ENCODE measurements at regions not wholly inside any gene's neighbourhood (a gene's known extent, or its start where the extent isn't known, plus 50 kb on each side); places are given as distances from the start of the nearest gene placed in this dataset.

DNA sequence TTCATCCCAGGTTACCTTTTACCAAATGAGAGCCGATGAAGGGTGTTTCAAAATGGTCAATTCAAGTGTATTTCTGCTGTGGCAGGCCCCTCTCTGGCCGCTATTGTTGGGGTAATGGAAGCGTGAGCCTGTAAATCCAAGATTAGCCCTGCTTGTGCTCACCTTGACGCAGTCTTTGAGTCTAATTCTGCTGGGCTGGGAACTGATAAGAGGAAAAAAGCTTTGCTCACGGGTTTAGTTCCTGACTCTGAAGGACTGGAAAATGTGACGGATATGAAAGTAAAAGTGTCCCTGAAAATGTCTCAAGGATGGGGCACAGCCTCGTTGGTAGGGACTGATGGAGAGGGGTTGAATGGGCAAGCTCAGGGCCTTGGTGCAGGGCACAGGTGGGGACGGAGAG is 125.9 kb upstream of the GALNT2 start:
- no peak overlapping the region for H3K4me3 ChIP-seq (replicated peaks; ENCODE audit: low read depth, low read length)
- no peak for DNase-seq (ENCODE audit: low read depth)
- TF ChIP-seq, protein P1, sequence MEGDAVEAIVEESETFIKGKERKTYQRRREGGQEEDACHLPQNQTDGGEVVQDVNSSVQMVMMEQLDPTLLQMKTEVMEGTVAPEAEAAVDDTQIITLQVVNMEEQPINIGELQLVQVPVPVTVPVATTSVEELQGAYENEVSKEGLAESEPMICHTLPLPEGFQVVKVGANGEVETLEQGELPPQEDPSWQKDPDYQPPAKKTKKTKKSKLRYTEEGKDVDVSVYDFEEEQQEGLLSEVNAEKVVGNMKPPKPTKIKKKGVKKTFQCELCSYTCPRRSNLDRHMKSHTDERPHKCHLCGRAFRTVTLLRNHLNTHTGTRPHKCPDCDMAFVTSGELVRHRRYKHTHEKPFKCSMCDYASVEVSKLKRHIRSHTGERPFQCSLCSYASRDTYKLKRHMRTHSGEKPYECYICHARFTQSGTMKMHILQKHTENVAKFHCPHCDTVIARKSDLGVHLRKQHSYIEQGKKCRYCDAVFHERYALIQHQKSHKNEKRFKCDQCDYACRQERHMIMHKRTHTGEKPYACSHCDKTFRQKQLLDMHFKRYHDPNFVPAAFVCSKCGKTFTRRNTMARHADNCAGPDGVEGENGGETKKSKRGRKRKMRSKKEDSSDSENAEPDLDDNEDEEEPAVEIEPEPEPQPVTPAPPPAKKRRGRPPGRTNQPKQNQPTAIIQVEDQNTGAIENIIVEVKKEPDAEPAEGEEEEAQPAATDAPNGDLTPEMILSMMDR (IDR thresholded peaks at IDR 0.05; ENCODE audit: low read length, missing control alignments): no peak

DNA sequence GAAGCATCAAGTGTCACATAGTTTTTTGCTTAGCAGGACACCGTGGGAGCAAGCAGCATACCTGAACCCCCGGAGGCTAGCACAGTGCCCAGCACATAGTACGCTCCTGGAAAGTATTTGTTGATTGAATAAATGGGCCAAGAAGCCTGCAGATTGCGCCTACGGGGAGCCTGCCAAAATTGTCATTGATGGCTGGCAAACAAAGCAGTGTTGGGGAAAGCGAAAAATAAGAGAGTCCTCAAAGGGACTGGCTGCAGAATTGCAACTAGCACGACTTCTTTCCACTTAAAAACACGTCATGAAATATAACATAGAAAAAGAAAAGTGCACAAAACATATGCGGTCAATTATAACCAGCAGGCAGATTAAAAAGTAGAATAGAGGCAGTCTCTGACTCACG is 125.2 kb upstream of the GALNT2 start:
- DNase-seq (ENCODE audit: low read depth): no peak
- TF ChIP-seq, protein P1 (IDR thresholded peaks at IDR 0.05; ENCODE audit: low read length, missing control alignments): no peak
- H3K4me3 ChIP-seq (replicated peaks; ENCODE audit: low read depth, low read length): no peak overlapping the region

DNA sequence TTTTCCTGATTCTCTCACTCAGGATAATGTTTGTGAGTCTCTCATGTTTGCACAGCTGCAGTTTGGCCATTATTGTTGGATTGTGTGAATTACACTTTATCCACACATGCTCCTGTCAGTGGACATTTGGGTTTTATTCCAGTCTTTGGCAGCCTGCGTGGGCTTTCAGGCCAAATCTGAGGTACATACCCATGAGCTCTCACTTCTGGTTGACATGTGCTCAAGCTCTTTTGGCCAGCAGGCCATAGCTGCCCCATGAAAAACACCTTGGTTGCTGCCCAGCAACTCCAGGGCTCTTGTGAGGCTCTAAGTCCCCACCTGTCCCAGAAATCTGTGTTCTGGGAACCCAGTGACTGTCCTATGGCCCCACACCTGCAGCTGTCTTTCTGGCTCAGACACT is 124.5 kb upstream of the GALNT2 start:
- no peak for DNase-seq (ENCODE audit: low read depth)
- no peak overlapping the region for H3K4me3 ChIP-seq (replicated peaks; ENCODE audit: low read depth, low read length)
- TF ChIP-seq, protein P1 (IDR thresholded peaks at IDR 0.05; ENCODE audit: low read length, missing control alignments): no peak

DNA sequence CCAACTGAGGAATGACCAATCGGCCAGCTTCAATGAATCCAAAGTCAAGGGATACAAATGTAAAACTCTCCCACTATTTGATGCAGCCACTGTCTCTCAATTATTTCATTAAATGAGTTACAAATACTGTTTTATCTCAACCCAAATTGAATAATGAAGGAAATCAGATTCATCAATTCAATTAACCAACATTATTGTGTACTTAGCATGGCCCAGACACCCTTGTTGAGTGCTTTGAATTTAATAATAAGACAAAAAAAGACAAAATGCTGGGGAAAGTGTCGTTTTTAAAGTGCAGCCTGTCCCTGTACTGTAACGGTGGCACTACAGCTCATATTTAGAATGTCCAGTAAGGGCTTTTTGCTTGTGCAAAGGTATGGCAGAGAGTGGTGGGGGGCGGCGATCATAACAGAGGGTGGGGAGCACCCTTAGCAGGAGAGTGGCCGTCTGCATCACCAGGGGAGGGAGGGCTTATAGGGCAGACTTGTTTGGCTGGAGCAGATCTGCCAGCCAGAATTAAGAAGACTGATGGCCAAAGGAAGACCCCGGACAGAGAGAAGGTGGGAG is 123.8 kb upstream of the GALNT2 start:
- no peak overlapping the region for H3K4me3 ChIP-seq (replicated peaks; ENCODE audit: low read depth, low read length)
- DNase-seq (ENCODE audit: low read depth): no peak
- TF ChIP-seq, protein P1 (IDR thresholded peaks at IDR 0.05; ENCODE audit: low read length, missing control alignments): no peak

DNA sequence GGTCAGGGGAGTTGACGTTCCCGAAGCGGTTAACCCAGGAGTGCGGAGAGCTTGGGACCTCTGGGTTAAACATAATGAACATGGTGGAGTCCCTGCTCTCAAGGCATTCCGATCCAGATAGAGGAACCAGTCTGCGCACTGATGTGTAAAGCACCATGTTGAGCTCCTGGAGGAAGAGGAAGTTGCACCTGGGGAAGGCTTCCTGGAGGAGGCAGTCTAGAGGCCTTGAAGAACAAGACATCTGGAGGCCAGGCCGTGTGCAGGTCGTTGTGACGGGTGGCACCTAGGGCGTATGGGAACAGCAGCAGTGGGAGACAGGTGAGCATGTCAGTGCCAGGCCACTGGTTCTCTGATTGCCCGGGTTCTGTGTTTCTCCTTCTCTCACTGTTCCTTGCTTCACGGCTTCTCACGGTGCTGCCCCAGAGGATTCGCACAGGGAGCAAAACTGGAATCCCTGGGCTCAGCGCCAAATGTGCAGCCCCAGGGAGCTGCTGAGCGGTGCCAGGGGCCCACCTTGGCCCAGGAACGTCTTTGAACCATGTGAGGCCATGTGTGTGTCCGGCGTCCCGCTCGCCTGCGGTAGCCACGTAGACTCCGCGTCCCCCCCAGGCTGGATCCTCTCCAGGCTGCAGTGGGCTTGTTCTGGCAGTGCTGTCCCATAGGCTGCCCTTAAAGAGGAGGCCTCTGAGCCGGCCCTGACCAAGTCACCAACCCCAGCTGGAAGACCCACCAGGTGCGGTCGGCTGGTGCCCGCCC is 122.9 kb upstream of the GALNT2 start:
- TF ChIP-seq, protein P1 (IDR thresholded peaks at IDR 0.05; ENCODE audit: low read length, missing control alignments): no peak
- DNase-seq (ENCODE audit: low read depth): no peak
- H3K4me3 ChIP-seq (replicated peaks; ENCODE audit: low read depth, low read length): no peak overlapping the region

DNA sequence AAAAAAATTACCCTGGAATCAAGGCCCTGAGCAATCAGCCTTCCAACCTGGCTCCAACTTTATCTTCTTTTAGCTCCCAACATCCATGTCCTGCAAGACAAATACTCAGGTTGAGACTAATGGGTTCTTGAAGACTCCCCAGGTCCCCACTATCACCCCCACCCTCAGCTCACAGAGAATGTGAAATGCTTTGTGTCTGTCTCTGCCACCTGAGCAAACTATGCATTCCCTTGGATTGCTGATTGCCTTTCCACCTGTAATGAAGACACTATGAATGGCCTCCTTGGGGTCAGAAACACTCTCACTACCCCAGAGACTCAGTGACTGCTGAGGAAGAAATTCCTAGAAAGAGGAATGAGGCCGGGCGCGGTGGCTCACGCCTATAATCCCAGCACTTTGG is 121.2 kb upstream of the GALNT2 start:
- H3K4me3 ChIP-seq (replicated peaks; ENCODE audit: low read depth, low read length): no peak overlapping the region
- DNase-seq (ENCODE audit: low read depth): no peak
- TF ChIP-seq, protein P1 (IDR thresholded peaks at IDR 0.05; ENCODE audit: low read length, missing control alignments): no peak

DNA sequence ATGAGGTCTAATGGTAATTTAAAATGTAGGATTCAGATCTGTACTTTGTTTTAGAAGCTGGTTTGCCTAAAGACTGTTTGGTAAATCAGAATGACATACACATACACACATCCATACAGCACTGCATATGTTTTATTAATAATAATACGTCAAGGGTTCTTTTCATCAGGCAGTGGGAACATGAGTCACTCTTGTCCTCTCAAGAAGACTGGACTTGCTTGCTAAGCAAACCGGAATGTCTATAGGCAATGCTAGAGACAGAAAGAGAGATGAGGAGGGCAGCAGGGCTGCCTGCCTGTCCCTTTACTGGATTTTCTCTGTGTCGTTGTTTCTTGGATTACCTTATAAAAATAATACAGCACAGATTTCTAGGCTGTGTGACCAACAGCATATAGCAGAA is 119.1 kb upstream of the GALNT2 start:
- TF ChIP-seq, protein P1 (IDR thresholded peaks at IDR 0.05; ENCODE audit: low read length, missing control alignments): no peak
- H3K4me3 ChIP-seq (replicated peaks; ENCODE audit: low read depth, low read length): no peak overlapping the region
- DNase-seq (ENCODE audit: low read depth): no peak
